NCI-H146 treated with DMSO at 0.1 percent for 48 hours (cell line): ENCODE measurements at regions not wholly inside any gene's neighbourhood (a gene's known extent, or its start where the extent isn't known, plus 50 kb on each side); places are given as distances from the start of the nearest gene placed in this dataset.

Source experiments
- DNase-seq: peaks from one replicate; lab custom pipeline; 2025; ENCODE audit not compliant: unreplicated experiment; lab: John Stamatoyannopoulos, UW

DNA sequence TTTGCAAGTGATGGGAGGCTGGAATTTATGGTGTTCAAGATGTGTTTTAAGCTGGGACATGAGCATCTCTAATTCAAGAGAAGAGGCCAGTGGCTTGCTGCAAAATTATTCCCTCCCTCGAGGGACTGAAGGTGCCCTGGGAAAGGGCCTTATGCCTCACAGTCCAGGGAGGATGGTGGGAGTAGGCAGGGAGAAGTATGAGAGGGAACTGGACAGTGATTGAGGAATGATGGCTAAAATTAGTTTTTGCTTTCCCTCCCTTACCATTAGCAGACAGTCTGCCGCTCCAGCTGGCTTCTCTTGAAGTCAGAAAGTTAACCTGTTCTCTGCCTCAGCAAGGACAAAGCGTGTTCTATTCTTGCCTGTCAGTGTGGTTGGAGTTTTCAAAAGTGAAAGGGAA lies 139.8 kb upstream of the SEMA6D start:
- DNase-seq = no peak

- DNase-seq = no peak
These were observed 135.1 kb upstream of the SEMA6D start for GRCh38 chr15:47582233-47582632.

GRCh38 chr15:47584316-47584715 lies 133.0 kb upstream of the SEMA6D start:
- no peak for DNase-seq

GRCh38 chr15:47586653-47587224 lies 130.6 kb upstream of the SEMA6D start:
- peak; percentile 53 for DNase-seq

- DNase-seq = no peak
These were observed 129.1 kb upstream of the SEMA6D start for GRCh38 chr15:47587940-47588802.

DNA sequence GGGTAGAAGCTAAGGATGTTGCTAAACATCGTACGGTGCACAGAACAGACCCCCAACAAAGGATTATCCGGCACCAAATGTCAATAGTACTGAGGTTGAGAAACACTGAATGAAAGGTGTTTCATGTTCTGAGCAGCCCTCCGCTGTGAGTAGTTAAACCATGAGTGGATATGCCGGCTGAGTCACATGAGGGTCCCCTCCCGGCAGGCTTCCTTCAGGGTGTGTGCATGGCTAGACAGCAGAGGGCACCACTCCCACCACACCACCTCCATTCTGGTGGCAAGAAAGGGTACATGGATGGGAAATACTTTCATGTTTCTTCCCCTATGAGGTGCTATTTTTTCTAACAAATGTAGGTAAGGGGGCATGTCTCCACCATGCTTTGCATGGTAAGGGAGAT lies 128.3 kb upstream of the SEMA6D start:
- no peak for DNase-seq

DNA sequence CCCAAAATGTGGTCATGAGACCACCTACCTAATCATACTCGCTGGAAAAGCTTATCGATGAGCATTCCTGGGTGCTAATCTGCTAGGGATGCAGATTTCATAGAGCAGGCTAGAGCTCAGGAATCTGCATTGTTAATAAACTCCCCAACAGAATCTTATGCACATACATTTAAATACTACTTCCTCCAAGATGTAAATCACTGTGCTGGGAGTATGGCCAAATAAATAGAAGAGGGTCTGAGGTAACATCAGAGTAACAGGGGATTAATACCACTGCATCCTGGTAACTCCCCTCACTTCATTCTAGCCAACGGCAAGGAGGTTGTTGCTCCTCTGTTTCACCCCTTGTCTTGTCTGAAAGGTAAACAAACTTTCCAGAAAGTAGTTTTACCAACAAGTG lies 118.3 kb upstream of the SEMA6D start:
- no peak for DNase-seq

- no peak for DNase-seq
These were observed 117.5 kb upstream of the SEMA6D start for GRCh38 chr15:47599806-47600205.

- DNase-seq = no peak
These were observed 115.2 kb upstream of the SEMA6D start for GRCh38 chr15:47602121-47602520.

DNA sequence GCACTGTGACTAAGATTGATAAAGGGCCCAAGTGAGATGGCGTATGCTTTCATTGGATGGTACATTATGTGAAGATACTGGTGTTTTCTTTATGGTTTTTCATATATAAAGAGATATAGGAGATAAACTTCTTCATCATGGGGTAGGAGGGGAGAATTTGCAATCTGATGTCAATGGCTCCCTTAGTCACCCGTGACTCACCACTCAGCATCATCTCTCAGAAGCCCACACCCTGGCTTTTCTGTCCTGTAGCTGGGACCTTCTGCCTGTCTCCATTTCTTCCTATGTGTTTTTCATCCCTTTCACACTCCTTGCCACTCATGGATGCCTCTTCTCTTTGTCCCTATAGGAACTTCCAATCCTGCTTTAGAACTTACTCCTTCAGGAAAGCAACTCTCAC lies 114.3 kb upstream of the SEMA6D start:
- no peak for DNase-seq

- DNase-seq = no peak
These were observed 109.6 kb upstream of the SEMA6D start for GRCh38 chr15:47607695-47608094.

- peak; percentile 82 for DNase-seq
These were observed 107.6 kb upstream of the SEMA6D start for GRCh38 chr15:47609693-47610092.

DNA sequence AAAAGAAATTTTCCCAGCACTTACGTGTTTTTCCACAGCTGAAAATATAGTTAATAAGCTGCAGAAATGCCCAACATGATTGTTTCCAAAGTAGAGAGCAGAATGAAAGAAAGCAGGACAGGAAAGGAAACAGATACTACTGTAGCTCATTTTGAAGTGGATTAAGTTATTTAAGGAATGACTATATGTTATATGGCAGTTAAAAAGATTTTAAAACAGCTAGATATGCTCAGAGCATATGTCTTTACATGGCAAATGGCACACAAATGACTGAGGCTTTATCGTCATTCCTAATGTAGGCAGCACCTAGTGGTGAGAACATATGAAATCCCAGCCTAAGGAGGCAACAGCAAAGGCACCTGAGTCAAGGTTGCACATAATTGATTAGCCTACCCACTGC lies 106.6 kb upstream of the SEMA6D start:
- DNase-seq = no peak

- no peak for DNase-seq
These were observed 102.8 kb upstream of the SEMA6D start for GRCh38 chr15:47614360-47615011.

DNA sequence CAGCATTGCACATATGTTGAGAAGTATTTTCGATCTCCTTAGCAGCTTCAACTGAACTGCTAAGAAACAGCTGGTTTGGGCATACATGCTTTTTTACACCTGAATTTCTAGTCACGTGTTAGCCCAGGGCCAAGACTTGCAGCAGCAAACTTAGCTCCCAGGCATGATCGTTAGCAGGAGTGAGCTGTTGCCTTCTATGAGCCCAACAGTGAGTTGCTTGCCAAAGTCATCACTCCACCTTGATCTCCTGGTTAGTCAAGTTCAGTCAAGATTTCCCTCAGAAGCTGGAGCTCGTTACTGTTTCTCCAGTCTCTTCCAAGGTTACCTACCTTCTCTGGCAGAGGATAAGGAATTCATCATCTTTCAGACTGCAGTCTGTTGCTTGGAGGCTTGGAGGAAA lies 100.4 kb upstream of the SEMA6D start:
- no peak for DNase-seq

DNA sequence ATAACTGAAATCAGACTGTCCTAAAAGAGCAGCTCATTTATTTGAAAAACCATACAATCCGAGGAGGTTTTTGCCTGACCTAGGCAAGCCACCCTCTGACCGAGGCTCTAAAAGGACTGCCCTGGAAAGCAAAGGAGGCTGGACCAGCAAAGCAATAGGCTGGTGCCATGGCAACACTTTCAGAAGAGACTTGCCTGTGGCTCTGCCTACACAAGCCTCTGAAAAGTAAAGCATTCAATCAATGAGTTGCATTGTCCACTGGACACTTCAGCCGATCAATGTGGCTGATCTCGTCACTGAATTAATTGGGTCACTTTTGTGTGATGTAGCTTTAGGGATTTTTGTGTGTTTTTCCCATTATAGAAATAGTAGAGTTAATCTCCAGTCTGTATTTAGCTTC lies 99.1 kb upstream of the SEMA6D start:
- peak; percentile 38 for DNase-seq

GRCh38 chr15:47620960-47621681 lies 96.2 kb upstream of the SEMA6D start:
- no peak for DNase-seq

DNA sequence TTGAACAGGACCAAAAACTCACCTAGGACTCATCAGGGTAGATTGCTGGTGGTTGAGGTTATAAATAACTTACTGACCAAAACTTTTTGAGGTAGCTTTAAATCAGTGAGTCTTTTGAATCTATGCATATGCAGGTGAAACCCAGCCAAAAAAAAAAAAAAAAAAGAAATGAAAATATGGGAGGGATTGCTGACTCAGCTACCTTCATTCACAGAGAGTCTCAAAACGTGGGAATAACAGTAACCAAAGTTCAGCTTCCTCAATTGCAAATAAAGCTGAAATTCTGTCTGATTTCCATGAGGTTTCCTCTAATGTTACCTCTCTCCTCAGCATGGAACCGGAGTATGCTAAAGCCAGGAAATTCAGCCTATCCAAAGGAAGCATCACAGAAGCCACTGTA lies 95.2 kb upstream of the SEMA6D start:
- DNase-seq = no peak

GRCh38 chr15:47624503-47624902 lies 92.8 kb upstream of the SEMA6D start:
- DNase-seq = no peak

- no peak for DNase-seq
These were observed 78.3 kb upstream of the SEMA6D start for GRCh38 chr15:47639042-47639441.

DNA sequence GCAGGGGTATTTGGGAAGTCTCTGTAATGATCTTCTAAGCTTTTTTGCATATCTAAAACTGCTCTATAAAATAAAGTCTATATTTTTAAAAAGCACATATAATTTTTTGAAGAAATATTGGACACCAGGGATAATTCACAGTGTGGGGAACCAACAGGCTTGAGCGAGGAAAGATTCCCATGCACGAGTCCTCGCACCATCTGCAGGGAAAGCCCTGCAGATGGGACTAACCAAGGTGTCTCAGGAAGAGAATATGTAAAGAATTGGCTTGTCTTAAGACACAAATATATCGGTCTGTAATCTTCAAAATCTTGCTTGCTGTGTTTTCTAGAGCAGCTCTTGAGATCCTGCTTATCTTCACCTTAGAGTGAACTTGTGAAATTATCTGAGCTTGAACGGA lies 77.2 kb upstream of the SEMA6D start:
- DNase-seq = no peak

- DNase-seq = no peak
These were observed 76.4 kb upstream of the SEMA6D start for GRCh38 chr15:47640901-47641300.
